HG02759 (cell line): ENCODE measurements at regions not wholly inside any gene's neighbourhood (a gene's known extent, or its start where the extent isn't known, plus 50 kb on each side); places are given as distances from the start of the nearest gene placed in this dataset.

Source experiments
- ATAC-seq: cut with Tn5 transposase; IDR thresholded peaks from one replicate; pipeline ENCODE4 v1.9.1; 2021; ENCODE audit warnings: mild to moderate bottlenecking, moderate library complexity; ENCODE audit not compliant: unreplicated experiment

DNA sequence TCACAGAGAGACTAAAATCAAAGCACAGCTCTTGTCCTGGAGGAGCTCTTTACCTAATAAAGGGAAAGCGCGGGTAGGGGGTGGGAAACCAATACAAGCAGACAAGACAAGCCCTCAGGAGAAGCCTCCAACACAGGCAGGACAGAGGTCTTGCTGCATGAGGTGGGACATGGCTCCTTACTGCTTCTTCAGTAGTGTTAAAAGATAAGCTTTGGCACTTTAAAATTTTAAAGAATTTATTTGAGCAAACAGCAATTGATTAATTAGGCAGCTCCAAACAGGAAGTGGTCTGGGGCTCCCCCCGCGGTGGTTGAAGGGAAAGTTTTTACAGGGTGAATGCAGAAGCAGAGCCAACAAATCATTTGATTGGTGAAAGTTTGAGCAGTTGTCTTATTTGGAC is 50.3 kb upstream of the MACC1 start:
- ATAC-seq, result no peak

DNA sequence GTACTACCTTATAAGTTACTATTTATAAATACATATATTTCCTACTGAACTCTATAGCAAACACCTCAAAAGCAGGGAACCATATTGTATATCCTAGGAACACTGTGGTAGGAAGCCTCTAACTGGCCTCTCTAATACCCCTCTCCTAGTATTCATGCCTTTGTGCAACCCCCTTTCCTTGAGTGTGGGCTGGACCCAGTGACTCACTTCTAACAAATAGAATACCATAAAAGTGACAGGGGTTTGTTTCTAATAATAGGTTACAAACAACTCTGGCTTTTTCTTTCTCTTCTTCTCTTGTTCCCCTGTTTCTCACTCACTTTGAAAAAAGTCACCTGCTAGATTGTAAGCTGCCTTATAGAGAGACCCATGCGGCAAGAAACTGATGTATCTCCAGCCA is 51.6 kb upstream of the MACC1 start:
- no peak for ATAC-seq

DNA sequence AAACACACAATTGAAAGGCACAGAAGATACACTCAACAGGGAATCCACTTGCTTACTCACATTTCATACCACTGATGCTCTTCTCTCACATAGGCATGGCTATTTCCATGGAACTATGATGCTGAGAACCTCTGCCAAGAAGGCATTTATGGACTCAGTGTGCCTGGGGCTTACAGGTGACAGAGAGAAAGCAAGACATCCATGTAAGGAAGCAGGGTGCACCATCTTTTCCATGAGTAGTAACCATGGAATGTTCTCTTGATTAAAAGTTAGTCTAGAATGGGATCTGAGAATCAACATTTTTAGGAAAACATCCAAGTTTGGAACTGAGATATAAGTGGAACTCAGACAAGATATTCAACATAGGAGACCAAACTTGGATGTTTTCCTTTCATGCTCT is 52.5 kb upstream of the MACC1 start:
- no peak for ATAC-seq

DNA sequence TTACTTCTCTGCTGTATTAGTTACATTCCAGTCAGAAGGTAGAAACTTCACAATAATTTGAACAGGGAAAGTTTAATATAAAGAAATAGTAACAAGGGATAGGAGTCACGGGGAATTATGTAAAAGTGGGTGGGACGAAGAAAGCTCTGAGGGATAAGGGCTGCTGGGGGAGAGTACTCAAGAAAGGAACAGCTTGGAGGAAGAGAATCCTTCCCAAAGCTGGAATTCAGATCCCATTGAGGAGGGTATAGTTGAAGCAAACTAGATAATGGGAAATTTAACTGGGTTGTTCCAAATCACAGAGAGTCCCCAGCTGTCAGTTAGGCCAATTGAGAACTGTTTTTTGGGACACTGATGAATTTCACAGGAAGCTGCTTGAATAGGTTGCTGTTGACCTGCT is 53.2 kb upstream of the MACC1 start:
- peak; percentile 9 for ATAC-seq

DNA sequence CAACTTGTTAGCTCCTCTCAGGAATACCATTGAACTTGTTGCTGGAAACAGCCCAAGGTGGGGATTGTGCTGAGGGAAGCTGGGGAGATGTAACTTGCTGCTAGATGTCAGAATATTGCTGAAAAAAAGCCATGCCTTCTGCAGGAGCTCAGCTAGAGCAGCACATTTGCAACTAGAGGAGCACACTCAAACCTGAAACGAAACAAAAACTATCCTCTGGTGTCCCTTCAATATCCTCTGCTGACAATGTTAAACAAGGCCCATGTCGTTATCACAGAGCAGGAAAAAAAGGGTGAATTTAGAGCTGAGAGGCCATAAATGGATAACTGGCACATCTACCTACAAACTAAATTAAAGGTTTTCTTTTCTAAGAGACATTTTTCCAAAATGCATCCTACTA is 53.7 kb upstream of the MACC1 start:
- ATAC-seq, result peak; percentile 87

DNA sequence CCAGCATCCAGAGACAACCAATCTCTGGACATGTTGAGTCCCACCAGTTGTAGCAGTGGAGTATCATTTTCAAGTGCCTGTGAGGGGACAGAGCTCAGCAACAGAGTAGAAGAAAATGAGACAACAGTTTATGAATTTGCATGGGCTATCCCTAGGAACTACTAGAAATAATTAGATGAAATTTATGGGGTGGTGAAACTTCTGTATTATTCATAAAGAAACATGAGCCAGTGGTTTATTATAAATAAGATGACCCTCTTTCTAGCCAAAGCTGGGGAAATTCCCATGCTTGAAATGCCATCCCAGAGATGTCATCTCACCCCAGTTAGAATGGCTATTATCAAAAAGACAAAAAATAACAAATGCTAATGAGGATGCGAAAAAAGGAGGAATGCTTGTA is 55.1 kb upstream of the ITGB8 start:
- no peak for ATAC-seq

DNA sequence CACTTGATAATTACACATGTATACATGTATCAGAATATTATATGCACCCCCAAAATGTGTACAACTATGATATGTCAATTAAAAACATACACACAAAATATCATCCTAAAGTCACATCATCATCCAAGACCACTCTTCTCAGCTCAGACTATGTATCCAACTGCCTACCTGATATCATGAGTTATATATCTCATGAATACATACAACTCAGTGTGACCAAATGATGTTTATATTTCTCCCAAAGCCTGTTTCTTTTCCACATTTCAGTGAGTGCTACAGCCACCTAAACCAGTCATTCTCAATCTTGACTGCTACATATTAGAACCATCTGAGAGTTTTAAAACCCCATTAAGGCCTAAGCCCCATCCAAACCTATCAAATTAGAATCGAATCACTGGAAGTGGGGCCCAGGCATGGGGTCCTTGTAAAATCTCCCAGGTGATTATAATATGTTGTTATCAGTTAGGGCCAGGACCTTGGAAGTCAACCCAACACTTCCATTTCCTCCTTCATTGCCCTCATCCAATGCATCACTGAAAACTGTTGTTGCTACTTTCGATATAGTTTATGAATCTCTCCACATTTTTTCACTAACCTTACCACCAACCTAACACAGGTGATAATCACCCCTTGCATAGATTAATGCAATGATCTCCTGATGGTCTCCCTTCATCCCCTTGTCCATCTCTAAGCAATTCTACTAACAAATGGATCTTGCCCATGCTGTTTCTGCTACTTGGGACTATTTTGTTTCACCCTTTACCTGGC is 53.8 kb upstream of the ITGB8 start:
- ATAC-seq, result no peak

GRCh38 chr7:20279979-20280378 is 50.7 kb upstream of the ITGB8 start:
- ATAC-seq, result no peak

GRCh38 chr7:20280475-20281351 is 50.0 kb upstream of the ITGB8 start:
- ATAC-seq, result no peak
